ENCODE measurements at regions not wholly inside any gene's neighbourhood (a gene's known extent, or its start where the extent isn't known, plus 50 kb on each side); places are given as distances from the start of the nearest gene placed in this dataset.

GRCh38 chr16:80051040-80051439 is 450.5 kb upstream of the MAF start:
- H3K27ac Mint-ChIP-seq: no peak overlapping the region
- DNase-seq: no peak
- peaks cover 8% of the 10 kb centered on the region for H3K9me3 Mint-ChIP-seq
- Histone ChIP-seq H3K27me3 (ENCODE audit: control insufficient read depth, insufficient read depth, low read length, poor library complexity, severe bottlenecking) (peaks cover 55% of the 10 kb centered on the region), H3K9ac (ENCODE audit: extremely low read depth, low read length, poor library complexity, severe bottlenecking) (no peak overlapping the region), H3K36me3 (ENCODE audit: control insufficient read depth, insufficient read depth, low read length) (no peaks in the 10 kb centered on the region), H3K4me1 (ENCODE audit: control insufficient read depth, insufficient read depth, low read length) (peaks cover 3% of the 10 kb centered on the region), H3K9me3 (ENCODE audit: control insufficient read depth, low read length) (peaks cover 3% of the 10 kb centered on the region), H3K27ac (ENCODE audit: low read depth, low read length) (no peak overlapping the region), H3K4me3 (ENCODE audit: low read length) (no peak overlapping the region)
- no peak for TF ChIP-seq CTCF (conservative IDR thresholded peaks at IDR 0.05)
- WGBS, 2 experiments (ENCODE audit: insufficient coverage in 1 of 2, insufficient read length in 1 of 2): 90 to 93% methylated on average over 8 to 9 of the region's 9 CpGs
- peaks cover 28% of the 10 kb centered on the region for H3K4me1 Mint-ChIP-seq
- H3K27me3 Mint-ChIP-seq (ENCODE audit: insufficient read depth): peaks cover 48% of the 10 kb centered on the region
- no peak overlapping the region for H3K4me3 Mint-ChIP-seq
- H3K36me3 Mint-ChIP-seq (ENCODE audit: low read depth): no peaks in the 10 kb centered on the region

DNA sequence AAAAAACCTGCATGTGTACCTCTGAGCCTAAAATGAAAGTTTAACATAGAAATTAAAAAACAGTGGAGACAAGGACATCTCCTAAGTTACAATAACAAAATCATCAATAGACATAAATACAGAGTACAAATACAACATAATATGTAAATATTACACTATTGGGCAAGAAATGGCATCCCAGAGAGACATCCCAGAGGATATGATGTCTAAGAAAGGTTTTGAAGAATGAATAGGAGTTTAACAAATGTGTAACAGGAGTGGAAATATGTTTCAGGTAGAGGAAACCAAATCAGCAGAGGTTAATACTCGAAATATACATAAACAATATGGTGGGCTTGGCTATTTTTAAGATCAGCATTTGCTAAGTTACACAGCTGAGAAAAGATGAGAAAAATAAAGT is 447.7 kb upstream of the MAF start:
- Mint-ChIP-seq H3K27me3 (ENCODE audit: insufficient read depth) (peaks cover 64% of the 10 kb centered on the region), H3K36me3 (ENCODE audit: low read depth) (no peaks in the 10 kb centered on the region), H3K4me3 (no peak overlapping the region), H3K4me1 (peaks cover 40% of the 10 kb centered on the region), H3K27ac (no peak overlapping the region), H3K9me3 (peaks cover 8% of the 10 kb centered on the region)
- Histone ChIP-seq H3K27ac (ENCODE audit: low read depth, low read length) (no peak overlapping the region), H3K4me3 (ENCODE audit: low read length) (no peak overlapping the region), H3K36me3 (ENCODE audit: control insufficient read depth, insufficient read depth, low read length) (no peaks in the 10 kb centered on the region), H3K9ac (ENCODE audit: extremely low read depth, low read length, poor library complexity, severe bottlenecking) (no peak overlapping the region), H3K4me1 (ENCODE audit: control insufficient read depth, insufficient read depth, low read length) (peaks cover 10% of the 10 kb centered on the region), H3K27me3 (ENCODE audit: control insufficient read depth, insufficient read depth, low read length, poor library complexity, severe bottlenecking) (peaks cover 65% of the 10 kb centered on the region), H3K9me3 (ENCODE audit: control insufficient read depth, low read length) (peaks cover 3% of the 10 kb centered on the region)
- TF ChIP-seq CTCF (conservative IDR thresholded peaks at IDR 0.05): no peak
- no peak for DNase-seq
- 91 to 100% methylated on average over 1 of the region's 1 CpG for WGBS, 2 experiments (ENCODE audit: insufficient coverage in 1 of 2, insufficient read length in 1 of 2)

GRCh38 chr16:80047842-80048241 is 447.3 kb upstream of the MAF start:
- peaks cover 70% of the 10 kb centered on the region for H3K27me3 ChIP-seq (ENCODE audit: control insufficient read depth, insufficient read depth, low read length, poor library complexity, severe bottlenecking)
- Mint-ChIP-seq H3K27ac (no peak overlapping the region), H3K27me3 (ENCODE audit: insufficient read depth) (peaks cover 68% of the 10 kb centered on the region), H3K4me1 (peaks cover 36% of the 10 kb centered on the region), H3K36me3 (ENCODE audit: low read depth) (no peaks in the 10 kb centered on the region), H3K4me3 (no peak overlapping the region), H3K9me3 (peaks cover 8% of the 10 kb centered on the region)
- H3K4me3 ChIP-seq (ENCODE audit: low read length): no peak overlapping the region
- H3K36me3 ChIP-seq (ENCODE audit: control insufficient read depth, insufficient read depth, low read length): no peaks in the 10 kb centered on the region
- no peak overlapping the region for H3K27ac ChIP-seq (ENCODE audit: low read depth, low read length)
- H3K9me3 ChIP-seq (ENCODE audit: control insufficient read depth, low read length): peaks cover 3% of the 10 kb centered on the region
- no peak overlapping the region for H3K9ac ChIP-seq (ENCODE audit: extremely low read depth, low read length, poor library complexity, severe bottlenecking)
- DNase-seq: no peak
- TF ChIP-seq CTCF (conservative IDR thresholded peaks at IDR 0.05): no peak
- WGBS, 2 experiments (ENCODE audit: insufficient coverage in 1 of 2, insufficient read length in 1 of 2): 78% methylated on average over 1 of the region's 1 CpG; no CpG with 5 or more reads in 1 of the 2 experiments
- peaks cover 10% of the 10 kb centered on the region for H3K4me1 ChIP-seq (ENCODE audit: control insufficient read depth, insufficient read depth, low read length)
